Kidney (tissue), 13 donors: ENCODE measurements at regions not wholly inside any gene's neighbourhood (a gene's known extent, or its start where the extent isn't known, plus 50 kb on each side); places are given as distances from the start of the nearest gene placed in this dataset.
A peak's percentile ranks its signal among the peaks of the same experiment; 100 is the strongest.

ENCODE experiments used
- DNase-seq, 5 donors: peaks; one replicate each; pipeline ENCODE4 v3.0.0-alpha.2; 2013 to 2020
- FAIRE-seq: peaks from 2 replicates; lab custom pipeline; 2012; peaks lifted over from hg19 to GRCh38; lab: Jason Lieb, UNC
- H3K27ac ChIP-seq, 2 donors: one replicate each; pipeline ENCODE4 v1.7.0; 2013; ENCODE audit warnings: low read depth in 2 of 2, low read length in 2 of 2, inconsistent platforms in 1 of 2
- H3K27me3 ChIP-seq: one replicate; pipeline ENCODE4 v1.7.1; 2013; ENCODE audit warnings: low read length, inconsistent platforms; ENCODE audit not compliant: control insufficient read depth, insufficient read depth
- H3K36me3 ChIP-seq, 3 donors: one replicate each; pipeline versions ENCODE4 v1.7.0 to v1.7.1; 2013; ENCODE audit warnings: low read length in 3 of 3, control low read depth in 1 of 3, inconsistent platforms in 1 of 3; ENCODE audit not compliant: insufficient read depth in 3 of 3, control insufficient read depth in 2 of 3
- H3K4me1 ChIP-seq, 3 donors: one replicate each; pipeline versions ENCODE4 v1.7.0 to v1.7.1; 2013; ENCODE audit warnings: low read length in 3 of 3, inconsistent platforms in 1 of 3, low read depth in 1 of 3; ENCODE audit not compliant: control insufficient read depth in 2 of 3, insufficient read depth in 2 of 3
- H3K4me3 ChIP-seq, 3 donors: one replicate each; pipeline versions ENCODE4 v1.7.0 to v1.8.1; 2013; ENCODE audit warnings: low read length in 3 of 3, control low read depth in 1 of 3, inconsistent platforms in 1 of 3
- H3K9ac ChIP-seq, 3 donors: one replicate each; pipeline versions ENCODE4 v1.7.0 to v1.7.1; 2013; ENCODE audit warnings: low read length in 3 of 3, control low read depth in 1 of 3, inconsistent platforms in 1 of 3
- H3K9me3 ChIP-seq, 3 donors: one replicate each; pipeline versions ENCODE4 v1.7.0 to v1.7.1; 2013; ENCODE audit warnings: low read length in 3 of 3, control low read depth in 1 of 3, inconsistent platforms in 1 of 3; ENCODE audit not compliant: control insufficient read depth in 2 of 3, insufficient read depth in 1 of 3
- intact Hi-C: fragments of 100-400 bp; cut with DNase I; formaldehyde crosslinking; loops from one replicate; pipeline ENCODE4 v1.11.1; 2022
- TF ChIP-seq, protein P1 (sequence below): IDR thresholded peaks from 3 replicates; pipeline ENCODE4 v1.5.1; 2012; ENCODE audit warnings: mild to moderate bottlenecking, moderate library complexity, borderline replicate concordance; ENCODE audit not compliant: insufficient read depth; ENCODE audit errors: extremely low read depth
- donor health status: control.
- donor health status: control.
- donor health status: control.
- donor health status: control.
- donor health status: control.
- donor health status: DM: yes; HTN: yes; CAD: no.
- donor health status: Normal renal cell carcinoma (clear cell type).

DNA sequence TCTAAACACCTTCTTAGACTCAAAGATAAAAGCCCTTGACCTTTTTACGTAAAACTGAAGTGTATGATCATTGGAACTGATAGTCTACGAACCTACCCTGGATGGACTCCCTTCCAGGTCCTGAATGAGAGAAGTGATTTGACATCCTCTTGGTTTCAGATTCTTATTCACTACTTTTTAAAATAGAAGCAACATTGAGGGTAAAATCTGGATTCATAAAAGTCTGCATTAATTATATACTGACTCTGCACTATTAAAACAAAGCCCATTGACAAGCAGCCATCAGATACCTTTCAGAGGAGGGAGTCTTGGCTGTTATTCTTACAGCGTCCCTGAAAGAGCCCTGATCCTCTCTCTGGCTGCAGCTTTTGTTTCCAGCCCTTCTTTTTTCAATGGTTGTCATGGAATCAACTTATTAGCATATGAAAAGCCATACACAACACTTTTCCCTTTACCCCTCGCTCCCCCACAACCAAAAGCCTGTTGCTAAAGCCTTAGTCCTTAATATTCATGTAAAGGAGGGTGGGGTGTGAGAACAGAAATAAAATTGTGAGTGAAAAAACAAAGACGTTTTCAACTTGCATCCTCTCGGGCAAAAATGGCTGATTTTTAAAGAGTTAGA is 270.0 kb upstream of the MARCKS start:
- TF ChIP-seq, protein P1, sequence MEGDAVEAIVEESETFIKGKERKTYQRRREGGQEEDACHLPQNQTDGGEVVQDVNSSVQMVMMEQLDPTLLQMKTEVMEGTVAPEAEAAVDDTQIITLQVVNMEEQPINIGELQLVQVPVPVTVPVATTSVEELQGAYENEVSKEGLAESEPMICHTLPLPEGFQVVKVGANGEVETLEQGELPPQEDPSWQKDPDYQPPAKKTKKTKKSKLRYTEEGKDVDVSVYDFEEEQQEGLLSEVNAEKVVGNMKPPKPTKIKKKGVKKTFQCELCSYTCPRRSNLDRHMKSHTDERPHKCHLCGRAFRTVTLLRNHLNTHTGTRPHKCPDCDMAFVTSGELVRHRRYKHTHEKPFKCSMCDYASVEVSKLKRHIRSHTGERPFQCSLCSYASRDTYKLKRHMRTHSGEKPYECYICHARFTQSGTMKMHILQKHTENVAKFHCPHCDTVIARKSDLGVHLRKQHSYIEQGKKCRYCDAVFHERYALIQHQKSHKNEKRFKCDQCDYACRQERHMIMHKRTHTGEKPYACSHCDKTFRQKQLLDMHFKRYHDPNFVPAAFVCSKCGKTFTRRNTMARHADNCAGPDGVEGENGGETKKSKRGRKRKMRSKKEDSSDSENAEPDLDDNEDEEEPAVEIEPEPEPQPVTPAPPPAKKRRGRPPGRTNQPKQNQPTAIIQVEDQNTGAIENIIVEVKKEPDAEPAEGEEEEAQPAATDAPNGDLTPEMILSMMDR: no peak
- H3K9ac ChIP-seq: no peak overlapping the region
- FAIRE-seq: no peak

DNA sequence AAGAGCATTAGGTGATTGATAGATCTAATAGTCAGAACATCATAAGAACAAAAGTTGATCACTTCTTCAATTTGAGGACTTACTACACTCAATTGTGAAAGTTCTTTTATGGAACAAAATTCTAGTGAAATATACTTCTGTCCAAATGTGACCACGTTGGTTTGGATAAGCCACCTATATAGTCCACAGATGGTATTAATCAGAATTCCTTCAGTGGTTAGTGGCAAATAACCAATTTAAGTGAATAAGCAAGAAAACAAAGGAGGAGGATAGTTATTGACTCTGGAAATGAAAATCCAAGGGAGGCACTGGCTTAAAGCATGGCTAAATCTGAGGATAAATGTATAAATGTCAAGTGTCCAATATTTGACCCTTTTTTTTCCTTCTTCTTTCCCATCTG is 268.5 kb upstream of the MARCKS start:
- H3K9ac ChIP-seq: no peak overlapping the region
- FAIRE-seq (no peak), DNase-seq (no peak)
- peaks cover 0 to 2% (median 0%) of the 10 kb centered on the region in 3 donors for H3K4me1 ChIP-seq
- no peaks in the 10 kb centered on the region for H3K36me3 ChIP-seq
- no peak overlapping the region for H3K27ac ChIP-seq
- TF ChIP-seq, protein P1: no peak
- intact Hi-C loops: no loop called here
- H3K9me3 ChIP-seq: no peaks in the 10 kb centered on the region
- H3K27me3 ChIP-seq: no peaks in the 10 kb centered on the region
- H3K4me3 ChIP-seq: no peak overlapping the region

More for the DNA sequence above, 270.0 kb upstream of the MARCKS start:
- no peaks in the 10 kb centered on the region for H3K36me3 ChIP-seq
- no peak for DNase-seq
- no peak overlapping the region for H3K27ac ChIP-seq
- intact Hi-C loops: no loop called here
- H3K9me3 ChIP-seq: no peaks in the 10 kb centered on the region
- no peak overlapping the region for H3K4me3 ChIP-seq
- no peaks in the 10 kb centered on the region for H3K27me3 ChIP-seq
- H3K4me1 ChIP-seq: peaks cover 0 to 2% (median 0%) of the 10 kb centered on the region in 3 donors

DNA sequence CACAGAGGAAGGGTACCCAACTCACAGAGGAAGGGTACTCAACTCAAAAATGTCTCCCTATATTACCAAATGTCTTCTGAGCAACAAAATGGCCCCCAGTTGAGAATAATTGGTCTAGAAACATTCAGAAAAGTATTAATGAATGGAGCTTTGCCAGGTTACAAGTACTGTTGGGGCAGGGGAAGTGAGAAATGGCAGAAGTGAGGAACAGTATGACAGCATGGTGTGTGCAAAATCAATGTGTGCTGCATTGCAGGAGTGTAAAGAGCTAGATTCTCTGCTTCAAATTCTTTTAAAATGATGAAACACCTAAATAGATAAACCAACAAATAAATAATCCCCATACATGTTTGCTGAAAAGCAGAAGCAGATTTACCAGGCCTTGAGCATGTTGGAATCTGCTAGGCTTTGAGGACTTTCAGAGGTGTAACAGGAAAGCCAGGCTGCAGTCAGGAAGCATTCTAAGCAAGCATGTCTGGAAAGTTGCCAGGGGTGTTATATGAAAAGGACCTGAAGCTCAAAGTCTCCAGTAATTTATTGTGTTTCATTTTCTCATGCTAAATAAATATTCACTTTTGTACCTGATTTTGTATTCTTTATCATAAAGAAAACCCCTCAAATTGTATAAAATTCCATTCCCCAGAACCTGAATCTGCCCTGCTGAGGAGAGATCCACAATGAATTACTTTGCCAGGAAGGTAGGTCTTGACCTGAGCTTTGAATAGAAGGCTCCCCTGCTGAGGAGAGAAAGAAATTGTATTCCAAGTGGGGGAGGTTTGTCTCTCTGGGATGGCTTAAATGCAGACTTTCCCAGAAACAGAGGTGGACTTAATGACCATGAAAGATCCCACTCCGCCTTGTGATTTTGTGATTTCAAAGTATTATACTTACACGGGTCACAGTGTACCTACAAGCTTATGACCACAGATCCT is 265.0 kb upstream of the MARCKS start:
- DNase-seq (peak in 3 of 5 donors; percentile 12 to 76 (median 66)), FAIRE-seq (no peak)
- Histone ChIP-seq H3K9ac (no peak overlapping the region), H3K36me3 (no peaks in the 10 kb centered on the region), H3K4me1 (peaks cover 0 to 5% (median 4%) of the 10 kb centered on the region in 3 donors), H3K27ac (no peak overlapping the region), H3K27me3 (no peaks in the 10 kb centered on the region), H3K9me3 (no peaks in the 10 kb centered on the region), H3K4me3 (no peak overlapping the region)
- TF ChIP-seq, protein P1: no peak
- intact Hi-C loops: no loop called here
